Spleen (tissue), 11 donors: ENCODE measurements at regions not wholly inside any gene's neighbourhood (a gene's known extent, or its start where the extent isn't known, plus 50 kb on each side); places are given as distances from the start of the nearest gene placed in this dataset.
A peak's percentile ranks its signal among the peaks of the same experiment; 100 is the strongest.
"Not testable (repeated sequence)": the region's sequence is repeated elsewhere in the genome, so short reads cannot be mapped to it uniquely, and the experiment has no call there.

Experiments
- DNase-seq: peaks from one replicate; pipeline ENCODE4 v3.0.0-alpha.2; 2020
- H3K27ac ChIP-seq, 8 donors: fragments of 200-600 bp; sonication (generic) in 7 of 8; 1 replicate in 4 of 8; 2 replicates in 4 of 8; pipeline versions ENCODE4 v1.5.0 to v1.8.0; 2016 to 2021; ENCODE audit warnings: inconsistent platforms in 4 of 8, mild to moderate bottlenecking in 4 of 8, moderate library complexity in 1 of 8
- H3K27me3 ChIP-seq, 7 donors: fragments of 200-600 bp; sonication (generic) in 6 of 7; replicated peaks in 1 of 7; 1 replicate in 4 of 7; 2 replicates in 3 of 7; pipeline versions ENCODE4 v1.5.0 to v1.8.0; 2016 to 2021; ENCODE audit warnings: inconsistent platforms in 3 of 7, mild to moderate bottlenecking in 1 of 7
- H3K36me3 ChIP-seq, 6 donors: fragments of 200-600 bp; sonication (generic) in 5 of 6; 1 replicate in 4 of 6; 2 replicates in 2 of 6; pipeline versions ENCODE4 v1.5.0 to v1.8.0; 2016 to 2021; ENCODE audit warnings: inconsistent platforms in 2 of 6
- H3K4me1 ChIP-seq, 6 donors: fragments of 200-600 bp; sonication (generic) in 5 of 6; 1 replicate in 3 of 6; 2 replicates in 3 of 6; pipeline versions ENCODE4 v1.5.0 to v1.8.0; 2016 to 2021; ENCODE audit warnings: inconsistent platforms in 3 of 6
- H3K4me3 ChIP-seq, 8 donors: fragments of 200-600 bp; sonication (generic) in 7 of 8; 1 replicate in 4 of 8; 2 replicates in 4 of 8; pipeline versions ENCODE4 v1.5.0 to v1.8.0; 2016 to 2021; ENCODE audit warnings: inconsistent platforms in 4 of 8, mild to moderate bottlenecking in 4 of 8, moderate library complexity in 2 of 8
- H3K9me3 ChIP-seq, 8 donors: fragments of 200-600 bp; sonication (generic) in 7 of 8; 1 replicate in 4 of 8; 2 replicates in 4 of 8; pipeline versions ENCODE4 v1.5.0 to v1.8.0; 2016 to 2021; ENCODE audit warnings: inconsistent platforms in 4 of 8
- POLR2A ChIP-seq, 3 donors: fragments of 450-650 bp; IDR thresholded peaks; one replicate each; pipeline ENCODE4 v1.5.1; 2017; ENCODE audit warnings: antibody characterized with exemption in 3 of 3, mild to moderate bottlenecking in 1 of 3
- POLR2AphosphoS5 ChIP-seq, 3 donors: sonication (generic); formaldehyde crosslinking; IDR thresholded peaks; one replicate each; pipeline ENCODE4 v1.5.1; 2017; ENCODE audit warnings: antibody characterized with exemption in 3 of 3
- WGBS, 5 donors: extraction: QIAGEN DNeasy Blood & Tissue Kit in 3 of 5; methylation state at CpG; one replicate each; pipeline versions ENCODE4 v1.1.5 to v1.1.7; 2013 to 2018; 5-methylcytosine and 5-hydroxymethylcytosine counted together
- intact Hi-C: fragments of 100-400 bp; cut with DNase I; formaldehyde crosslinking; loops from one replicate; pipeline ENCODE4 v1.15.0; 2023; ENCODE audit warnings: low total_unique reads
- TF ChIP-seq, protein P1 (sequence below), 11 experiments: fragments of 200-600 bp in 7 of 11; fragments of 450-650 bp in 4 of 11; sonication (generic) in 4 of 11; IDR thresholded peaks in 8 of 11; conservative IDR thresholded peaks in 3 of 11; 1 replicate in 7 of 11; 2 replicates in 4 of 11; pipeline versions ENCODE4 v1.4.0 to v1.8.0; 2016 to 2021; ENCODE audit warnings: antibody characterized with exemption in 11 of 11, inconsistent platforms in 4 of 11, mild to moderate bottlenecking in 1 of 11
- donor health status: healthy with polysubstance abuse.
- donor health status: DM: no; HTN: no; CAD: no; lungs with moderate emphysema.
- donor health status: DM: no; HTN: no; CAD: no.
- donor health status: Bipolar disorder and iron deficiency.
- donor health status: healthy.
- donor health status: DM: no; HTN: no; CAD: no.
- donor health status: DM: yes; HTN: yes; CAD: no.

DNA sequence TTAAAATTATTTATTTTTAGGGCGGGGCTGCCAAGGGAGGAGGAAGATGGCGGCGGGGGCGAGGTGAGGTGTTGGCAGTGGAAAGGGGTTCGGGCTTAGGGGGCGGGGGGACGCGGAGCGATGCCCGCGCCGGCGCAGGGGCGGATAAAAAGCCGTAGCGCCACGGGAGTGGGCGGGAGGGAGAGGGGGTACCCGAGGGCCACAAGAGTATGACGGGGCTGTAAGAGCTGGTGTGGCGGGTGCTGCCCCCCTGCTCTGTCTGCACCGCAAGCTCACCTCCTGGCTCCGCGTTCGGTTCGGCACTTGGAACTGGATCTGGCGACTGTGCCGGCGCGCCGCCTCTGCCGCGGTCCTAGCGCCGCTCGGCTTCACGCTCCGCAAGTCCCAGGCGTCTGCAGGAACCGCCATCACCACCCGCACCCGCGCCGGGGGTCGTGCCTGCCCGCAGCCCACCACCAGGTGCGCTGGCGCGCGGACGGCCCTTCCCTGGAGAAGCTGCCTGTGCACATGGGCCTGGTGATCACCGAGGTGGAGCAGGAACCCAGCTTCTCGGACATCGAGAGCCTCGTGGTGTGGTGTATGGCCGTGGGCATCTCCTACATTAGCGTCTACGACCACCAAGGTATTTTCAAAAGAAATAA lies 265.2 kb upstream of the SGCG start:
- WGBS, 5 donors: 2 to 5% (median 3%) methylated on average over 35 to 58 of the region's 58 CpGs
- DNase-seq: no peak
- H3K4me3 ChIP-seq: peak overlapping the region; percentile 39 to 75 (median 52)
- no peaks in the 10 kb centered on the region for H3K36me3 ChIP-seq
- no peaks in the 10 kb centered on the region for H3K9me3 ChIP-seq
- H3K4me1 ChIP-seq: peaks cover 0 to 8% (median 2%) of the 10 kb centered on the region in 6 donors
- H3K27me3 ChIP-seq: peaks cover 0 to 27% (median 0%) of the 10 kb centered on the region in 7 donors
- no peak overlapping the region for H3K27ac ChIP-seq
- intact Hi-C loops: no loop called here
- TF ChIP-seq POLR2AphosphoS5 (IDR thresholded peaks at IDR 0.05): no peak
- TF ChIP-seq, protein P1, sequence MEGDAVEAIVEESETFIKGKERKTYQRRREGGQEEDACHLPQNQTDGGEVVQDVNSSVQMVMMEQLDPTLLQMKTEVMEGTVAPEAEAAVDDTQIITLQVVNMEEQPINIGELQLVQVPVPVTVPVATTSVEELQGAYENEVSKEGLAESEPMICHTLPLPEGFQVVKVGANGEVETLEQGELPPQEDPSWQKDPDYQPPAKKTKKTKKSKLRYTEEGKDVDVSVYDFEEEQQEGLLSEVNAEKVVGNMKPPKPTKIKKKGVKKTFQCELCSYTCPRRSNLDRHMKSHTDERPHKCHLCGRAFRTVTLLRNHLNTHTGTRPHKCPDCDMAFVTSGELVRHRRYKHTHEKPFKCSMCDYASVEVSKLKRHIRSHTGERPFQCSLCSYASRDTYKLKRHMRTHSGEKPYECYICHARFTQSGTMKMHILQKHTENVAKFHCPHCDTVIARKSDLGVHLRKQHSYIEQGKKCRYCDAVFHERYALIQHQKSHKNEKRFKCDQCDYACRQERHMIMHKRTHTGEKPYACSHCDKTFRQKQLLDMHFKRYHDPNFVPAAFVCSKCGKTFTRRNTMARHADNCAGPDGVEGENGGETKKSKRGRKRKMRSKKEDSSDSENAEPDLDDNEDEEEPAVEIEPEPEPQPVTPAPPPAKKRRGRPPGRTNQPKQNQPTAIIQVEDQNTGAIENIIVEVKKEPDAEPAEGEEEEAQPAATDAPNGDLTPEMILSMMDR (IDR thresholded peaks at IDR 0.05 in 8 of 11, conservative IDR thresholded peaks at IDR 0.05 in 3 of 11): no peak
- no peak for TF ChIP-seq POLR2A (IDR thresholded peaks at IDR 0.05)

- H3K9me3 ChIP-seq, DNase-seq, H3K4me3 ChIP-seq, H3K27ac ChIP-seq, H3K36me3 ChIP-seq, H3K4me1 ChIP-seq, intact Hi-C loops: not testable (repeated sequence)
- H3K27me3 ChIP-seq: peaks cover 0 to 20% (median 0%) of the 10 kb centered on the region in 7 donors
- WGBS, 5 donors: 57 to 65% (median 60%) methylated on average over 4 of the region's 4 CpGs
These were observed 264.5 kb upstream of the SGCG start for GRCh38 chr13:22916276-22916675.

DNA sequence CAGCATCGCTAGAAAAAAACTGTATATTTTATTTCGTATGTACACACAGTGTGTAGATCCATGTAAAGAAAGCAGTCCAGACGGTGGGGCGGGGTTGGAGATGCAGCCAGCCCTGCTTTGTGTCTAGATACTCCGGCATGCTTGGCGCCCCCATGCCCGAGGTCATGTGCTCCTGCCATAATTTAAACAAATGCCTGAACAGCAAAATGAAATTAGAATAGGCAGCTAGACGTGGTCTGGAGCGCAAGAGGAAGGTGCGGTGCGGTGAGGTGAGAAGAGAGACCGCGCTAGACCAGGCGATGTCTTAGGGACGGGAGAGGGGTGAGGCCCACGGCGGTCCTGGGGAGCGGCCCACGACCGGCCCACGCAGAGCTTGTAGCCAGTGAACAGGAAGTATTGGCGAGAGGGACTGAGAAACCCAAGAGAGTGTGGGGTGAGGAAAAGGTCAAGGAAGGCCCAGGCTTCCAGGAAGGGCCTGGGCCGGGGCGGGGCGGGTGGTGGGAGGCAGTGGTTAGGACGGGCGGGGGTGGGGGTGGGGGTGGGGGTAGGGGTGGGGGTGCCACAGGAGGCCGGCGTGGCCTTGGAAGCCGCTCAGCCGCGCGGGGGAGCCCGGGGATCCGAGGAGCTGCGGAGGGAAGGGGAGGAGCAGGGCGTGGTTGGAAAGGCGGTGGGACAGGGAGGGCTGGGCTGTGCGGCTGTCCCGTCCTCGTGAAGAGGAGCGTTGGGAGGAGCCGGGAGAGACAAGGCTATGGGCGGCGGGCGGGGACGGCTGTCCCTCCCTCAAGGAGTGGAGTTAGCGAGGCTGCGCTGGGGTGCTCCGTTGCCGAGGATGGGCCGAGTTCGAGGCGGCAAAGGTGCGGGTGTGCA lies 254.7 kb upstream of the SGCG start:
- 8 to 21% (median 11%) methylated on average over 35 to 55 of the region's 55 CpGs for WGBS, 5 donors
- peak; percentile 82 for DNase-seq
- Histone ChIP-seq H3K36me3 (no peaks in the 10 kb centered on the region), H3K4me1 (peaks cover 0 to 10% (median 4%) of the 10 kb centered on the region in 6 donors), H3K27me3 (peaks cover 0 to 28% (median 5%) of the 10 kb centered on the region in 7 donors), H3K27ac (peak overlapping the region in 6 of 8 donors; percentile 15 to 56 (median 50)), H3K9me3 (peaks cover 0 to 8% (median 0%) of the 10 kb centered on the region in 8 donors), H3K4me3 (peak overlapping the region; percentile 27 to 71 (median 44))
- intact Hi-C loops: no loop called here
- TF ChIP-seq POLR2A (IDR thresholded peaks at IDR 0.05) (no peak), POLR2AphosphoS5 (IDR thresholded peaks at IDR 0.05) (peak in 2 of 3 donors; percentile 37 to 53)

- Histone ChIP-seq H3K9me3 (peaks cover 0 to 8% (median 0%) of the 10 kb centered on the region in 8 donors), H3K36me3 (no peaks in the 10 kb centered on the region), H3K4me3 (peak overlapping the region; percentile 27 to 71 (median 44)), H3K27ac (peak overlapping the region in 6 of 8 donors; percentile 15 to 56 (median 50)), H3K4me1 (peaks cover 0 to 10% (median 4%) of the 10 kb centered on the region in 6 donors), H3K27me3 (peaks cover 0 to 28% (median 5%) of the 10 kb centered on the region in 7 donors)
- no peak for TF ChIP-seq POLR2AphosphoS5 (IDR thresholded peaks at IDR 0.05)
- intact Hi-C loops: no loop called here
- WGBS, 5 donors: 14 to 32% (median 20%) methylated on average over 5 to 56 of the region's 56 CpGs
- DNase-seq: peak; percentile 71
These were observed 253.9 kb upstream of the SGCG start for GRCh38 chr13:22926748-22927400.

- H3K4me3 ChIP-seq, intact Hi-C loops: not testable (repeated sequence)
- peaks cover 0 to 10% (median 4%) of the 10 kb centered on the region in 6 donors for H3K4me1 ChIP-seq
These were observed 252.9 kb upstream of the SGCG start for GRCh38 chr13:22927845-22928244.

More at GRCh38 chr13:22927845-22928244, 252.9 kb upstream of the SGCG start:
- not testable (repeated sequence) for H3K9me3 ChIP-seq, DNase-seq, H3K36me3 ChIP-seq, H3K27ac ChIP-seq
- H3K27me3 ChIP-seq: peaks cover 0 to 28% (median 5%) of the 10 kb centered on the region in 7 donors
- WGBS, 5 donors: 88 to 94% (median 91%) methylated on average over 4 of the region's 4 CpGs
